SK-N-SH (cell line): ENCODE measurements at regions not wholly inside any gene's neighbourhood (a gene's known extent, or its start where the extent isn't known, plus 50 kb on each side); places are given as distances from the start of the nearest gene placed in this dataset.

ENCODE experiments used
- CTCF ChIA-PET: fragments of 300-600, 350-600 bp; formaldehyde crosslinking; extraction: SDS; loops from one replicate; lab custom pipeline; 2021; lab: Yijun Ruan, JAX
- POLR2A ChIA-PET: fragments of 350-600 bp; sonication (Branson Sonifier 250); formaldehyde crosslinking; extraction: SDS; loops from one replicate; lab custom pipeline; 2020; ENCODE audit warnings: antibody characterized with exemption, inconsistent platforms; lab: Yijun Ruan, JAX
- DNase-seq: peaks from one replicate; pipeline ENCODE4 v3.0.0; 2012
- H2AFZ ChIP-seq: fragments of 200-600 bp; sonication (generic); 2 replicates; pipeline ENCODE4 v1.8.1; 2016; ENCODE audit warnings: antibody characterized with exemption, mild to moderate bottlenecking, low read depth
- H3F3A ChIP-seq: fragments of 200-600 bp; sonication (generic); replicated peaks from 2 replicates; pipeline ENCODE3; 2016; ENCODE audit warnings: antibody characterized with exemption, mild to moderate bottlenecking; ENCODE audit not compliant: insufficient read depth
- H3K27ac ChIP-seq, 2 experiments: fragments of 200-500 bp in 1 of 2; fragments of 200-600 bp in 1 of 2; sonication (Bioruptor generic) in 1 of 2; sonication (generic), shearing (Covaris generic) in 1 of 2; 2 replicates each; pipeline versions ENCODE4 v1.5.1 to v1.6.1; 2014 to 2016; ENCODE audit warnings: low read depth in 2 of 2, inconsistent platforms in 1 of 2, low read length in 1 of 2, mild to moderate bottlenecking in 1 of 2, mixed read lengths in 1 of 2
- H3K27me3 ChIP-seq: fragments of 200-600 bp; sonication (generic), shearing (Covaris generic); 2 replicates; pipeline ENCODE4 v1.6.1; 2016; ENCODE audit warnings: mixed run types; ENCODE audit not compliant: insufficient read depth
- H3K36me3 ChIP-seq, 2 experiments: fragments of 200-500 bp in 1 of 2; fragments of 200-600 bp in 1 of 2; sonication (Bioruptor generic) in 1 of 2; sonication (generic) in 1 of 2; replicated peaks in 1 of 2; 2 replicates each; pipeline versions ENCODE3 to v1.5.1; 2014 to 2016; ENCODE audit warnings: low read length in 1 of 2, mild to moderate bottlenecking in 1 of 2; ENCODE audit not compliant: insufficient read depth in 2 of 2, control insufficient read depth in 1 of 2
- H3K4me1 ChIP-seq, 2 experiments: fragments of 200-500 bp in 1 of 2; fragments of 200-600 bp in 1 of 2; sonication (Bioruptor generic) in 1 of 2; sonication (generic), shearing (Covaris generic) in 1 of 2; 2 replicates each; pipeline versions ENCODE4 v1.5.1 to v1.6.1; 2014 to 2016; ENCODE audit warnings: low read depth in 1 of 2, low read length in 1 of 2, mixed run types in 1 of 2; ENCODE audit not compliant: insufficient read depth in 2 of 2, control insufficient read depth in 1 of 2
- H3K4me2 ChIP-seq: fragments of 200-600 bp; sonication (generic), shearing (Covaris generic); 2 replicates; pipeline ENCODE4 v1.6.1; 2017; ENCODE audit warnings: mixed run types
- H3K4me3 ChIP-seq, 2 experiments: fragments of 200-500 bp in 1 of 2; fragments of 200-600 bp in 1 of 2; sonication (Bioruptor generic) in 1 of 2; sonication (generic), shearing (Covaris generic) in 1 of 2; 2 replicates each; pipeline versions ENCODE4 v1.5.1 to v1.8.1; 2014 to 2016; ENCODE audit warnings: low read depth in 2 of 2, inconsistent platforms in 1 of 2, low read length in 1 of 2, mild to moderate bottlenecking in 1 of 2, mixed read lengths in 1 of 2, moderate library complexity in 1 of 2
- H3K79me2 ChIP-seq: fragments of 200-600 bp; sonication (generic); 2 replicates; pipeline ENCODE4 v1.8.1; 2017; ENCODE audit warnings: mild to moderate bottlenecking; ENCODE audit not compliant: insufficient read depth
- H3K9ac ChIP-seq: fragments of 200-600 bp; sonication (generic); 2 replicates; pipeline ENCODE4 v1.6.1; 2017; ENCODE audit warnings: mixed run types
- H3K9me2 ChIP-seq: fragments of 200-600 bp; sonication (generic); 2 replicates; pipeline ENCODE4 v1.6.1; 2017; ENCODE audit warnings: mixed run types
- H3K9me3 ChIP-seq: fragments of 200-600 bp; sonication (generic); 2 replicates; pipeline ENCODE4 v1.6.1; 2017; ENCODE audit warnings: mixed run types, mild to moderate bottlenecking, moderate library complexity
- H4K20me1 ChIP-seq: fragments of 200-600 bp; sonication (generic); 2 replicates; pipeline ENCODE4 v1.6.1; 2017; ENCODE audit warnings: mild to moderate bottlenecking, mixed run types; ENCODE audit not compliant: insufficient read depth
- ELF1 ChIP-seq: IDR thresholded peaks from 2 replicates; pipeline ENCODE4 v1.4.0; 2012
- GABPA ChIP-seq: IDR thresholded peaks from 2 replicates; pipeline ENCODE4 v1.4.0; 2012; ENCODE audit warnings: low read depth, mild to moderate bottlenecking
- IRF3 ChIP-seq: fragments of 150-350 bp; IDR thresholded peaks from 2 replicates; pipeline ENCODE4 v1.6.1; 2016; ENCODE audit warnings: mild to moderate bottlenecking, low read depth, low read length
- MEF2A ChIP-seq: IDR thresholded peaks from 2 replicates; pipeline ENCODE4 v1.4.0; 2012; ENCODE audit warnings: low read depth, borderline replicate concordance
- NFIC ChIP-seq: IDR thresholded peaks from 2 replicates; pipeline ENCODE4 v1.4.0; 2012; ENCODE audit warnings: borderline replicate concordance
- TAF1 ChIP-seq: IDR thresholded peaks from 2 replicates; pipeline ENCODE4 v1.6.1; 2012; ENCODE audit warnings: low read depth, mild to moderate bottlenecking, low read length, moderate library complexity, borderline replicate concordance
- TCF12 ChIP-seq: IDR thresholded peaks from 2 replicates; pipeline ENCODE4 v1.4.0; 2012
- YY1 ChIP-seq: IDR thresholded peaks from 2 replicates; pipeline ENCODE4 v1.4.0; 2012; ENCODE audit warnings: low read depth, mild to moderate bottlenecking
- whole genome bisulfite sequencing: methylation state at CpG from one replicate; pipeline ENCODE4 v1.1.6; 2017; ENCODE audit warnings: low lambda C conversion rate; 5-methylcytosine and 5-hydroxymethylcytosine counted together
- TF ChIP-seq, protein P1 (sequence below): IDR thresholded peaks from 2 replicates; pipeline ENCODE4 v1.6.1; 2012; ENCODE audit warnings: mild to moderate bottlenecking, low read depth, low read length, moderate library complexity
- TF ChIP-seq, protein P2 (sequence below): fragments of 200-600 bp; sonication (generic); IDR thresholded peaks from 2 replicates; pipeline ENCODE4 v1.6.1; 2017; ENCODE audit warnings: antibody characterized with exemption, mild to moderate bottlenecking, moderate library complexity

- TF ChIP-seq, protein P1, sequence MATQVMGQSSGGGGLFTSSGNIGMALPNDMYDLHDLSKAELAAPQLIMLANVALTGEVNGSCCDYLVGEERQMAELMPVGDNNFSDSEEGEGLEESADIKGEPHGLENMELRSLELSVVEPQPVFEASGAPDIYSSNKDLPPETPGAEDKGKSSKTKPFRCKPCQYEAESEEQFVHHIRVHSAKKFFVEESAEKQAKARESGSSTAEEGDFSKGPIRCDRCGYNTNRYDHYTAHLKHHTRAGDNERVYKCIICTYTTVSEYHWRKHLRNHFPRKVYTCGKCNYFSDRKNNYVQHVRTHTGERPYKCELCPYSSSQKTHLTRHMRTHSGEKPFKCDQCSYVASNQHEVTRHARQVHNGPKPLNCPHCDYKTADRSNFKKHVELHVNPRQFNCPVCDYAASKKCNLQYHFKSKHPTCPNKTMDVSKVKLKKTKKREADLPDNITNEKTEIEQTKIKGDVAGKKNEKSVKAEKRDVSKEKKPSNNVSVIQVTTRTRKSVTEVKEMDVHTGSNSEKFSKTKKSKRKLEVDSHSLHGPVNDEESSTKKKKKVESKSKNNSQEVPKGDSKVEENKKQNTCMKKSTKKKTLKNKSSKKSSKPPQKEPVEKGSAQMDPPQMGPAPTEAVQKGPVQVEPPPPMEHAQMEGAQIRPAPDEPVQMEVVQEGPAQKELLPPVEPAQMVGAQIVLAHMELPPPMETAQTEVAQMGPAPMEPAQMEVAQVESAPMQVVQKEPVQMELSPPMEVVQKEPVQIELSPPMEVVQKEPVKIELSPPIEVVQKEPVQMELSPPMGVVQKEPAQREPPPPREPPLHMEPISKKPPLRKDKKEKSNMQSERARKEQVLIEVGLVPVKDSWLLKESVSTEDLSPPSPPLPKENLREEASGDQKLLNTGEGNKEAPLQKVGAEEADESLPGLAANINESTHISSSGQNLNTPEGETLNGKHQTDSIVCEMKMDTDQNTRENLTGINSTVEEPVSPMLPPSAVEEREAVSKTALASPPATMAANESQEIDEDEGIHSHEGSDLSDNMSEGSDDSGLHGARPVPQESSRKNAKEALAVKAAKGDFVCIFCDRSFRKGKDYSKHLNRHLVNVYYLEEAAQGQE, result no peak
- no peak for TF ChIP-seq YY1
Measured at GRCh38 chr10:1807196-1807595, 69.9 kb upstream of the ADARB2 start (continued).

GRCh38 chr10:1802413-1802812, 65.1 kb upstream of the ADARB2 start:
- Histone ChIP-seq H2AFZ (no peak overlapping the region), H3K9ac (no peak overlapping the region), H4K20me1 (no peaks in the 10 kb centered on the region), H3K36me3 (no peaks in the 10 kb centered on the region), H3K27me3 (no peaks in the 10 kb centered on the region), H3K27ac (no peak overlapping the region), H3K9me3 (no peaks in the 10 kb centered on the region), H3K4me1 (no peaks in the 10 kb centered on the region), H3F3A (no peaks in the 10 kb centered on the region), H3K79me2 (no peaks in the 10 kb centered on the region), H3K4me3 (no peak overlapping the region), H3K4me2 (no peak overlapping the region), H3K9me2 (no peaks in the 10 kb centered on the region)
- WGBS, result 64% methylated on average over 2 of the region's 2 CpGs
- POLR2A ChIA-PET, result no interaction called here
- TF ChIP-seq GABPA (no peak), TAF1 (no peak), ELF1 (no peak), MEF2A (no peak), IRF3 (no peak), TCF12 (no peak), NFIC (no peak), YY1 (no peak)
- TF ChIP-seq, protein P2, sequence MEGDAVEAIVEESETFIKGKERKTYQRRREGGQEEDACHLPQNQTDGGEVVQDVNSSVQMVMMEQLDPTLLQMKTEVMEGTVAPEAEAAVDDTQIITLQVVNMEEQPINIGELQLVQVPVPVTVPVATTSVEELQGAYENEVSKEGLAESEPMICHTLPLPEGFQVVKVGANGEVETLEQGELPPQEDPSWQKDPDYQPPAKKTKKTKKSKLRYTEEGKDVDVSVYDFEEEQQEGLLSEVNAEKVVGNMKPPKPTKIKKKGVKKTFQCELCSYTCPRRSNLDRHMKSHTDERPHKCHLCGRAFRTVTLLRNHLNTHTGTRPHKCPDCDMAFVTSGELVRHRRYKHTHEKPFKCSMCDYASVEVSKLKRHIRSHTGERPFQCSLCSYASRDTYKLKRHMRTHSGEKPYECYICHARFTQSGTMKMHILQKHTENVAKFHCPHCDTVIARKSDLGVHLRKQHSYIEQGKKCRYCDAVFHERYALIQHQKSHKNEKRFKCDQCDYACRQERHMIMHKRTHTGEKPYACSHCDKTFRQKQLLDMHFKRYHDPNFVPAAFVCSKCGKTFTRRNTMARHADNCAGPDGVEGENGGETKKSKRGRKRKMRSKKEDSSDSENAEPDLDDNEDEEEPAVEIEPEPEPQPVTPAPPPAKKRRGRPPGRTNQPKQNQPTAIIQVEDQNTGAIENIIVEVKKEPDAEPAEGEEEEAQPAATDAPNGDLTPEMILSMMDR, result no peak
- no peak for DNase-seq
- CTCF ChIA-PET, result no interaction called here
